Gastroesophageal sphincter (tissue), 4 donors: ENCODE measurements at regions not wholly inside any gene's neighbourhood (a gene's known extent, or its start where the extent isn't known, plus 50 kb on each side); places are given as distances from the start of the nearest gene placed in this dataset.

Source experiments
- ATAC-seq: fragments of 150-250 bp; one replicate; pipeline ENCODE4 v1.9.1; 2016; ENCODE audit warnings: mild to moderate bottlenecking, moderate library complexity
- H3K27ac ChIP-seq, 4 donors: fragments of 200-600 bp; sonication (generic) in 3 of 4; 1 replicate in 3 of 4; 2 replicates in 1 of 4; pipeline ENCODE4 v1.5.1; 2016 to 2019
- H3K27me3 ChIP-seq: fragments of 200-600 bp; sonication (generic); one replicate; pipeline ENCODE4 v1.5.1; 2019
- H3K36me3 ChIP-seq, 2 donors: fragments of 200-600 bp; sonication (generic); one replicate each; pipeline ENCODE4 v1.5.1; 2019; ENCODE audit warnings: control low read depth in 1 of 2
- H3K4me1 ChIP-seq, 3 donors: fragments of 200-600 bp; sonication (generic); 1 replicate in 2 of 3; 2 replicates in 1 of 3; pipeline ENCODE4 v1.5.1; 2016 to 2019; ENCODE audit warnings: control low read depth in 2 of 3
- H3K4me3 ChIP-seq, 2 donors: fragments of 200-600 bp; sonication (generic); one replicate each; pipeline ENCODE4 v1.5.1; 2019; ENCODE audit warnings: mild to moderate bottlenecking in 1 of 2, moderate library complexity in 1 of 2
- H3K9me3 ChIP-seq, 3 donors: fragments of 200-600 bp; sonication (generic); one replicate each; pipeline ENCODE4 v1.5.1; 2017 to 2019; ENCODE audit warnings: control low read depth in 2 of 3
- CTCF ChIP-seq, 4 experiments: fragments of 200-600 bp in 2 of 4; fragments of 450-650 bp in 2 of 4; sonication (generic) in 1 of 4; IDR thresholded peaks; one replicate each; pipeline ENCODE4 v1.5.1; 2017 to 2019; ENCODE audit warnings: antibody characterized with exemption in 4 of 4, mild to moderate bottlenecking in 2 of 4, moderate library complexity in 2 of 4
- EP300 ChIP-seq: sonication (generic); formaldehyde crosslinking; IDR thresholded peaks from one replicate; pipeline ENCODE4 v1.6.1; 2017; ENCODE audit warnings: antibody characterized with exemption, mild to moderate bottlenecking
- POLR2A ChIP-seq, 2 donors: fragments of 450-650 bp; IDR thresholded peaks; one replicate each; pipeline ENCODE4 v1.6.1; 2017; ENCODE audit warnings: antibody characterized with exemption in 2 of 2, mild to moderate bottlenecking in 2 of 2, moderate library complexity in 1 of 2
- POLR2AphosphoS5 ChIP-seq: sonication (generic); formaldehyde crosslinking; IDR thresholded peaks from one replicate; pipeline ENCODE4 v1.6.1; 2017; ENCODE audit warnings: antibody characterized with exemption
- WGBS, 2 donors: methylation state at CpG; one replicate each; pipeline ENCODE4 v1.1.5; 2018; ENCODE audit warnings: low coverage in 1 of 2; 5-methylcytosine and 5-hydroxymethylcytosine counted together

DNA sequence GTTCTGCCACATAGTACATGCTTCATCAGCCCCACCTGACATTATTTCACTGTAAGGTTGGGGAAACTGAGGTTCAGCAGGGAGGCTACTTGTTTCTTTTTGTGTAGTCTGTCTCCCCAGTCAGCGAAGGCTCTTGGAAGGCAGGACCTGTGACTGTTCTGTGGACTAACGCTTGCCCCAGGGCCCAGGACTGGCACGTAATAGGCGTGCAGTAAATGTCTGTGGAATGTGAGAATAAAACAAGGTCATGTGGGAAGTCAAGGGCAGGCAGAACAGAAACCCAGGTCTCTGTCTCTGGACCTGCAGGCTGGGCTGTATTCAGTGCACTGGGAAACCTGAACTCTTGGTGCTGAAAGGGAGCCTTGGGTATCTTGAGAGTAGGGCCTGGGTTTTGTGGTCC is 168.7 kb downstream of the RPS24 start:
- WGBS, 2 donors: 90 to 100% methylated on average over 1 to 2 of the region's 4 CpGs
- no peaks in the 10 kb centered on the region for H3K9me3 ChIP-seq
- H3K4me3 ChIP-seq: no peak overlapping the region
- peaks cover 0 to 9% (median 0%) of the 10 kb centered on the region in 3 donors for H3K4me1 ChIP-seq
- ATAC-seq: no peak
- H3K27me3 ChIP-seq: no peaks in the 10 kb centered on the region
- TF ChIP-seq CTCF (IDR thresholded peaks at IDR 0.05): no peak
- no peak for TF ChIP-seq POLR2AphosphoS5
- no peak for TF ChIP-seq POLR2A (IDR thresholded peaks at IDR 0.05)
- TF ChIP-seq EP300: no peak
- no peaks in the 10 kb centered on the region for H3K36me3 ChIP-seq
- no peak overlapping the region for H3K27ac ChIP-seq

DNA sequence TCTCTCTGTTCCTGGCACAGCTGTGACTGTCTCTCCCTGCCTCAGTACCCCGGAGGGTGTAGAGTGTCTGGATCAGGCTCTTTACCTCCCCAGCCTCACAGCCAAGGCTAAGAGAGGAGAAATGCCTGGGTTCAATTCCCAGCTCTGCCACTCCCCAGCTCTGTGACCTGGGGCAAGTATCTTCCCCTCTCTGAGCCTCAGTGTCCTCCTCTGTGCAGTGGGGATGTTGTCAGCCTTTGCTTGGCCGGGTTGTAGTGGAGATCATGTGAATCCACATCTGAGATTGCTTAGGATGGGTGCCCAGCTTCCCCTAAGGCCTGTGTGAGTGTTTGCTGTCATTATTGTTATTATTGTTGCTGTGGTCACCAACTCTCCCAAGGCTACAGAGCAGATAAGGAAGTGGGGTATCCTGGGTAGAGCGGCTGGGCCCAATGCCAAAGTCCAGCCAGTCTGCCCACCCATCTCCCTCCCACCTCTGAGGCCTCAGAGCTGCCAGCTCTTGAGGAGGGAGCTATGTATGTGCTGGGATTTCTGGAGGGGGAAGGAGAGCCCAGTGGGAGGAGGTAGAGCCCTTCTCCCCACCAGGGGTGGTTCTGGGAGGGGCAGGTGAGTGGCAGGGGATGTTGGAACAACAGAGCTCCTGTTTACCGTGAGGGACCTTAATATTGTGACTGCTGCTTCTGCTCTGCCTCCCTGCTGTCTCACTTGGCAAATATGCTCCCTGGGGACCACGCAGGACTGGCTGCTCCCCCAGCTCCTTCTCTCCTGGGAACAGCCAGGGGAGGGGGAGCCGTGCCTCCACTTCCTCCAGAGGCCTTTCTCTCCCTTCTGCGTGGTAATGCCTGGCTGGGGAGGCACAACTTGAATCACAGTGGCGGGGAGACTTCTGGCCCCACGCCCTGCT is 170.5 kb downstream of the RPS24 start:
- no peaks in the 10 kb centered on the region for H3K36me3 ChIP-seq
- TF ChIP-seq POLR2A (IDR thresholded peaks at IDR 0.05): no peak
- TF ChIP-seq EP300: no peak
- TF ChIP-seq CTCF (IDR thresholded peaks at IDR 0.05): no peak
- TF ChIP-seq POLR2AphosphoS5: no peak
- H3K4me3 ChIP-seq: no peak overlapping the region
- no peaks in the 10 kb centered on the region for H3K9me3 ChIP-seq
- WGBS, 2 donors: 100% methylated on average over 1 of the region's 9 CpGs; no CpG with 5 or more reads in 1 of the 2 donors
- H3K27me3 ChIP-seq: no peaks in the 10 kb centered on the region
- no peak for ATAC-seq
- H3K4me1 ChIP-seq: peaks cover 0 to 9% (median 0%) of the 10 kb centered on the region in 3 donors
- no peak overlapping the region for H3K27ac ChIP-seq

- Histone ChIP-seq H3K9me3 (no peaks in the 10 kb centered on the region), H3K4me1 (peaks cover 0 to 9% (median 0%) of the 10 kb centered on the region in 3 donors), H3K27me3 (no peaks in the 10 kb centered on the region), H3K27ac (no peak overlapping the region), H3K4me3 (no peak overlapping the region), H3K36me3 (no peaks in the 10 kb centered on the region)
- TF ChIP-seq EP300: no peak
- no peak for TF ChIP-seq POLR2A (IDR thresholded peaks at IDR 0.05)
- TF ChIP-seq CTCF (IDR thresholded peaks at IDR 0.05): no peak
- no peak for TF ChIP-seq POLR2AphosphoS5
- WGBS, 2 donors: 60 to 83% methylated on average over 1 to 2 of the region's 5 CpGs
- no peak for ATAC-seq
Measured at GRCh38 chr10:78205457-78206016, 171.9 kb downstream of the RPS24 start.

DNA sequence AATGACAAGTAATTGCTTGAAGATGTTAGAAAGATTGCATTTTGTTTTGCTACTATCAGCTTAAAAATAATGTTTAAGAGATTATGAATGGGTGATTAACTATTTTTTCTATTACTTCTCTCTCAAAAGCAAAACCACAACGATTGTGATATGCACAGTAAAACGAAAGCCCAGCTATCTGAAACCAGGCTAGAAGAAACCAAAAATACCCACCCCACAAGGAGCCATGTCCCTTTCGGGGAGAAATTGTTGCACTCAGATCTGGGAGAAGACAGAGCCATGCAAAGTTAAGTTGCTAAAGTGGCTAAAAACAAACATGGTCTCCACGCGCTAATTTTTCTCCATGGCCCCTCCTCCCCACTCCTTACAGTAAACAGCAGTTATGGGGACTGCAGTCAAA is 173.6 kb downstream of the RPS24 start:
- Histone ChIP-seq H3K4me3 (no peak overlapping the region), H3K27me3 (no peaks in the 10 kb centered on the region), H3K9me3 (no peaks in the 10 kb centered on the region), H3K27ac (no peak overlapping the region), H3K36me3 (no peaks in the 10 kb centered on the region), H3K4me1 (peaks cover 0 to 18% (median 6%) of the 10 kb centered on the region in 3 donors)
- WGBS, 2 donors: 53 to 76% methylated on average over 5 of the region's 5 CpGs
- TF ChIP-seq POLR2A (IDR thresholded peaks at IDR 0.05): no peak
- no peak for TF ChIP-seq EP300
- no peak for TF ChIP-seq POLR2AphosphoS5
- no peak for TF ChIP-seq CTCF (IDR thresholded peaks at IDR 0.05)
- no peak for ATAC-seq
